ENCODE measurements at regions not wholly inside any gene's neighbourhood (a gene's known extent, or its start where the extent isn't known, plus 50 kb on each side); places are given as distances from the start of the nearest gene placed in this dataset.
"Not testable (repeated sequence)": the region's sequence is repeated elsewhere in the genome, so short reads cannot be mapped to it uniquely, and the experiment has no call there.

DNA sequence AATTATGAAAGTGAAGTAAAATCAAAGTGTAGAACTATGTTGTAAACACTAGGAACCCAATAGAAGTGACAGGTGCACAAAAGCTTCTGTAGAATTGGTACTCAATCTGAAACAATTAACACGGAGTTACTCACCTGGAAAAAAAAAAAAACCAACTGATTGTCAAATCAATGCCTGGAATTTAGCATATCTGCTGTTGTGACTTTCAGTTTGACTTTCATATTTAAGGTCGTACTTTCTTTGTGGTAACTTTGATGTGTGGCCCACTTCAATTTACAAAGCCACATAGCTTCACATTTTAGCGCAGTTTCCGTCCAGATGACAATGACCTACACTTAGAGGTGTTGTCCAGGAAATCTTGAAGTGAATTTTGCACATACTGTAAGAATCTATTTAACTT lies 1124.9 kb downstream of the STIM2 start:
- DNase-seq, result no peak

- DNase-seq, result no peak
Measured at GRCh38 chr4:27986476-27986875, 1125.8 kb downstream of the STIM2 start.

DNA sequence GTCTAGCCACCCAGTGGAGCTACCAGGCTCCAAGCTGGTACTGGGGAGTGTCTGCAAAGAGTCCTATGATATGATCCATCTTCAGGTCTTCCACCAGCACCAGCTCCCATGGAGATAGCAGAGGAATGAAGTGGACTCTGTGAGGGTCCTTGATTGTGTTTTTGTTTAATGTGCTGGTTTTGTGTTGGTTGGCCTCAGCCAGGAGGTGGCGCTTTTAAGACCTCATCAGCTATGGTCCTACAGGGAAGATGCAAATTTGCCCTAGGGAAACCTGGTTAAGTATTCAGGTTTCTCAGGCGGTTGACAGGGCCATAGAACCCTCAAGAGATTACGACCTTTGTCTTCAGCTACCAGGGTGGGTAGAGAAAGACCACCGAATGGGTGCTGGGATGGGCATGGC lies 1141.1 kb downstream of the STIM2 start:
- DNase-seq, result no peak

GRCh38 chr4:28004520-28004919 lies 1143.9 kb downstream of the STIM2 start:
- no peak for DNase-seq

DNA sequence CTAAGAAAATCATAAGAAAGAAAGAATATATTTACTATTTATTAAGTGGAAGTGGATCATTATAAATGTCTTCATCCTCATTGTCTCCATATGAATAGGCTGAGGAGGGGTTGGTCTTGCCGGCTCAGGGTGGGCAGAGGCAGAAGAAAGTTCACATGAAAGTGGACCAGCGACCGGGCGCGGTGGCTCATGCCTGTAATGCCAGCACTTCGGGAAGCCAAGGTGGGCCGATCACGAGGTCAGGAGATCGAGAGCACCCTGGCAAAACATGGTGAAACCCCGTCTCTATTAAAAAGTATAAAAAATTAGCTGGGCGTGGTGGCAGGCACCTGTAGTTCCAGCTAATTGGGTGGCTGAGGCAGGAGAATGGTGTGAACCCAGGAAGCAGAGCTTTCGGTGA lies 1145.4 kb downstream of the STIM2 start:
- no peak for DNase-seq

GRCh38 chr4:28007693-28008092 lies 1147.1 kb downstream of the STIM2 start:
- no peak for DNase-seq

DNA sequence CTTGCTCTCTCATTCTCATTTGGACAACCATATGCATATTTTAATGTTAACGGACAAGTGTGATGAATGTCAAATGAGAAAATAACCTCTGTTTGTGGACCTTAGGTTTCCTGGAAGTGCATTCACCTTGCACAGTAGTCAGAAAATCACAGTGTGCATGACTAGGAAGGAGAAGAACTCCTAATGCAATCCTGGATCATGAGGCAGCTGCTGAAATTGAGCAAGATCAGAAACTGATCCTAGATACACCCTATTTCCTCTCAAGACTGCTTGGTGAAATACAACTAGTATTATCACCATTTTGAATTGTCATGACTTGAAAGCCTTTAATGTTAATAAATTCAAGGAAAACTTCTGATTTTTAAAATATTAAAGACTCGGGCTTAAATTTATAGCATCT lies 1148.9 kb downstream of the STIM2 start:
- DNase-seq, result peak; percentile 3

- peak; percentile 1 for DNase-seq
Measured at GRCh38 chr4:28010577-28011240, 1150.1 kb downstream of the STIM2 start.

DNA sequence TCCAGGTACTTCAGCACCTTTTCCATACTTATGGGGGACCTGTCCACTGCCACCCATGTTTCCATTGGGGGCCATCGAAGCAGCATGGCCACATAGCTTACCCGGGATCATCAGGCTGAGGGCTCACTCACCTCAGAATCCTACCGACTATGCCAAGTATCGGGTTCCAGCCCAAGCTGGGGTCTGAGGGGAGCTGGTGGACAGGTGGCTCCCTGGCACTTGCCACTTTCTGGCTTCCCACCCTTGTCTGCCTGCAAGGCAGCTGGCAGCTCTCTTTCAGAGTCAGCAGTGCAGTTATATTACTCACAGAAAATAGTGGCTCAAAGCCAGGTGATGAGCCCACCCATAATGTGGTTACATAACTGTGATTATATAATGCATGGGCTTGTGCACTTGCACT lies 1153.8 kb downstream of the STIM2 start:
- DNase-seq, result no peak

DNA sequence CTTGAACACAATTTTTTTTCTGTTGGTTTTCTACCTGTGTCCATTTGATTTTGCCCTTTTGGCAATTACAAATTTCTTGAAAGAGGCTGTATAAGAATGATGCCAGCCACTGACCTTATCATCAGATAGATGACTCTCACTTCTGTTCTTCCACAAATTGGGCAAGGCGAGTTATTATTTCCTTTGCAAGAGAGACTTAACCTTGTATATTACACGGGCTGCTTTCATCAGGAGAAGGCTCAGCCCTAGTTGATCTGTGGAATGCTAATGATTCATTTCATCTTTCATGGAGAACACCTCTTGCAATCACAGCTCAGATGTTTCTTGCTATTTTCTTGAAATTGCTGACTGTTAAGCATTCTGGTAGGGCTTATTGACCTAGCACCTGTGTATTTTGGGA lies 1155.4 kb downstream of the STIM2 start:
- DNase-seq, result no peak

DNA sequence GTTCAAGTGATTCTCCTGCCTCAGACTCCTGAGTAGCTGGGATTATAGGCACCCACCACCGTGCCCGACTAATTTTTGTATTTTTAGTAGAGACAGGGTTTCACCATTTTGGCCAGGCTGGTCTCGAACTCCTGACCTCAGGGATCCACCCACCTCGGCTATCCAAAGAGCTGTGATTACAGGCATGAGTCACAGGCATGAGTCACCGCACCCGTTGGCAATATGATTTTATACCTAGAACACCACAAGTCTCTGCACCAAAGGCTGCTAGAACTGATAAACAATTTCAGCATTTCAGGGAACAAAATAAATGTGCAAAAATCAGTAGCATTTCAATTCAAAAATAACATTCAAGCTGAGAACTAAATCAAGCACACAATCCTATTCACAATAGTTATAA lies 1177.6 kb downstream of the STIM2 start:
- DNase-seq, result peak; percentile 3

- DNase-seq, result no peak
Measured at GRCh38 chr4:28062562-28062961, 1201.9 kb downstream of the STIM2 start.

DNA sequence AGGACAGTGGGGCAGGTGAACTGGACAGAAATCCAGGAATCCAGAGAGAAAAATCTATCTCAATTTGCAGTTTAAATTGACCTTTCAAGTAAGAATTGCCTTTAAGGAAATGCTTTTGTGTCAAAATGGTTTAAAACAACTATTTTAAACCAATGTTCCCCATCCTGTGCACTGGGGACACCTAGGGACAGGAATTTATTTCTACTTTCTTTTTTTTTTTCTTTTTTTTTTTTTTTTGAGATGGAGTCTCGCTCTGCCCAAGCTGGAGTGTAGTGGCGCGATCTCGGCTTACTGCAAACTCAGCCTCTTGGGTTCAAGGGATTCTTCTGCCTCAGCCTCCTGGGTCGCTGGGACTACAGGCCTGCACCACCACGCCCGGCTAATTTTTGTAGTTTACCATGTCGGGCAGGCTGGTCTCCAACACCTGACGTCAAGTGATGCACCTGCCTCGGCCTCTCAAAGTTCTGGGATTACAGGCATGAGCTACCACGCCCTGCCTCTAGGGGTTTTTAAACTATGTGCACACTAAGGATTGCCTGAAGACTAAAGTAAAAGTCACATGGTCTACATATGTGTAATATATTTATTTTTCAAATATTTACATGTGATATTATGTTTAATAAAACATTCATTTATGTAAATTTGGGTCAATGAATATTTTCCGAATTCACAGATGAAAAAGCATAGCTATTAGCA lies 1213.4 kb downstream of the STIM2 start:
- DNase-seq, result no peak

- DNase-seq, result no peak
Measured at GRCh38 chr4:28075401-28075956, 1214.8 kb downstream of the STIM2 start.

- DNase-seq, result not testable (repeated sequence)
Measured at GRCh38 chr4:28077203-28077602, 1216.6 kb downstream of the STIM2 start.

DNA sequence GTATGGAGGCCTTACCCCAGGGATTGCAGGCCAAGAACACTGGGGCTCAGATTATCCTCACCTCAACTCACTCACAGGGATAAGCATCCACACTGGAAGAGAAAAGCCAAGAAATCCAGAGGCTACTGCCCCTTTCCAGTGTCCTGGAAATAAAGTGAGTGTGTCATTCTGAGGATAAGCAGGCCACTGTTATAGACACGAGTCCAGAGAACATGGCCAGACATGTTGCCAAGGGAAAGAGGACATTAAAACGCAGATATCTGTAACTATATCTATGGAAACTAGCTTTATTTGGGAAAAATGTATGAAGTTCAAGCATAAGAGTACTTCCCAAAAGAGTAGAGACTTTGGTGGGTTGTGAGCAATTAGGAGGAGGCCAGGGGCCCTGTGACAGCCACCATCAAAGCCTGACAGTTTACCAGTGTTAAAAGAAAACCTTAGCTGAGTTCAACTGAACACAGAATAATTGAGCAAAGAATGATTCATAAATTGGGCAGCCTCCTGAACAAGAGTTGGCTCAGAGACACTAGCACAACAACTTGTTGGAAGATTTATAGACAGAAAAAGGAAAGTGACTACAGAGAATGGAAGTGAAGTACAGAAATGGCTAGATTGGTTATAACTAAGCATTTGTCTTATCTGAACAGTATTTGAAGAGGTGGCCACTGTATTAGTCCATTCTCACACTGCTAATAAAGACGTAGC lies 1222.2 kb downstream of the STIM2 start:
- no peak for DNase-seq

- DNase-seq, result peak; percentile 4
Measured at GRCh38 chr4:28092610-28093009, 1232.0 kb downstream of the STIM2 start.

DNA sequence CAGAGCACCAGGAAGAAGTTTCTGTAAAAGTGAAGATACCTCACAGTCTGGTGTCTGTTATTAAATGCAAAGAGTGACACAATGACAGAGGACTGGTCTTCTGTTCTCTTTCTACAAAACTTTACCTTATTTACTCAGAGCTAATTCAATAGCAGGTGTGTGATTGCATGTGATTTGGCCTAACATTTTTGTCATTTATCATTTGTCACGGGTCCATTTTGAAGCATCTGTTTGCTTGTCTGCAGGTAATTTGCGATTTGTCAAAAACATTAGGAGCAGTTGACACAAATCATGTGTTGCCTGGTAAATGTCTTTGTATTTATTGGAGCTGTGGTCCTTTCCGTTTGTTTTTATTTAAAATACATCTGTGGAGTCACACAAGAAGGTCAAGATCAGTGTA lies 1232.4 kb downstream of the STIM2 start:
- DNase-seq, result no peak

DNA sequence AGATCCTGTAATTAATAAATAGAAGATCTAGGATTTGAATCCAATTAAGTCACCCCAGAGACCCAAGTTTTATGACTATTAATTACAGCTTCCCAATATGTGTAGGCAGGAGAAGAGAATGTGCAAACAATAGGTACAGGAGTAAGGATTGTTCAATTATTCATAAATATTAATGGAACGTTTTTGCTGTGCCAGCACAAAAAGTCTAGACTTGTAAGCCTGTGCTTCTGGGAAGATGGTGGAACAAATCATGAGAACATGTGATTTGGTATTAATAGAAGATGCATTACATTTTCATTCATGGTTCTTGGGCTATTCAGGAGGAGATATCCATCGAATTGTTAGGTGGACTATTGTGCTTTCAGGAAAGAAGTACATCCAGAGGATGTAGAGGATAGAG lies 1240.9 kb downstream of the STIM2 start:
- DNase-seq, result no peak

- no peak for DNase-seq
Measured at GRCh38 chr4:28105271-28105859, 1244.7 kb downstream of the STIM2 start.

- DNase-seq, result no peak
Measured at GRCh38 chr4:28106155-28106554, 1245.5 kb downstream of the STIM2 start.

GRCh38 chr4:28109801-28110200 lies 1249.2 kb downstream of the STIM2 start:
- no peak for DNase-seq

GRCh38 chr4:28112691-28113335 lies 1252.2 kb downstream of the STIM2 start:
- DNase-seq, result not testable (repeated sequence)

Data from HCEC 1CT (cell line).